A549 (cell line): ENCODE measurements at regions not wholly inside any gene's neighbourhood (a gene's known extent, or its start where the extent isn't known, plus 50 kb on each side); places are given as distances from the start of the nearest gene placed in this dataset.

Experiments used
- ATAC-seq, 2 experiments: fragments of 200-7000 bp in 1 of 2; fragments of >200 bp in 1 of 2; cut with Nextera tagmentation in 1 of 2; cut with Tn5 transposase in 1 of 2; 3 replicates each; pipeline versions ENCODE4 v1.8.0 to v1.9.1; 2018 to 2020; ENCODE audit warnings: mild to moderate bottlenecking in 1 of 2, moderate library complexity in 1 of 2
- CTCF ChIA-PET: fragments of 300-600 bp; sonication (Branson Sonifier 250); formaldehyde crosslinking; extraction: SDS; loops from one replicate; lab custom pipeline; 2021; ENCODE audit warnings: antibody characterized with exemption, inconsistent platforms; lab: Yijun Ruan, JAX
- POLR2A ChIA-PET: fragments of 350-600 bp; formaldehyde crosslinking; extraction: SDS; loops from one replicate; lab custom pipeline; 2021; ENCODE audit warnings: antibody characterized with exemption, inconsistent platforms; lab: Yijun Ruan, JAX
- DNase-seq, 2 experiments: peaks; one replicate each; pipeline versions ENCODE4 v3.0.0 to v3.0.0-alpha.2; 2011 to 2016; ENCODE audit warnings: low read depth in 1 of 2, low spot score in 1 of 2
- FAIRE-seq: peaks from 2 replicates; lab custom pipeline; 2011; peaks lifted over from hg19 to GRCh38; lab: Jason Lieb, UNC
- H3K27ac ChIP-seq, 2 experiments: fragments of >200 bp; sonication (Bioruptor Twin); formaldehyde crosslinking; 3 replicates each; pipeline ENCODE4 v1.5.1; 2016 to 2017
- H3K4me1 ChIP-seq: fragments of >200 bp; sonication (Bioruptor Twin); formaldehyde crosslinking; 3 replicates; pipeline ENCODE4 v1.6.1; 2016
- H3K4me2 ChIP-seq: fragments of >200 bp; sonication (Bioruptor Twin); formaldehyde crosslinking; 3 replicates; pipeline ENCODE4 v1.6.1; 2016
- H3K4me3 ChIP-seq: fragments of >200 bp; sonication (Bioruptor Twin); formaldehyde crosslinking; 3 replicates; pipeline ENCODE4 v1.5.1; 2016
- H3K9me3 ChIP-seq: fragments of >200 bp; sonication (Bioruptor Twin); formaldehyde crosslinking; 3 replicates; pipeline ENCODE4 v1.6.1; 2016
- CEBPB ChIP-seq, 2 experiments: fragments of >200 bp in 1 of 2; sonication (Bioruptor Twin) in 1 of 2; formaldehyde crosslinking in 1 of 2; IDR thresholded peaks; 2 replicates each; pipeline ENCODE4 v1.6.1; 2012 to 2016
- CHD2 ChIP-seq: fragments of 150-350 bp; IDR thresholded peaks from 2 replicates; pipeline ENCODE4 v1.6.1; 2014; ENCODE audit warnings: low read length; ENCODE audit not compliant: partially characterized antibody
- EHF ChIP-seq: fragments of 250-450 bp; sonication (Bioruptor Pico); IDR thresholded peaks from 2 replicates; pipeline ENCODE4 v1.5.0; 2020; ENCODE audit warnings: mild to moderate bottlenecking
- ELK1 ChIP-seq: fragments of 150-350 bp; IDR thresholded peaks from 2 replicates; pipeline ENCODE4 v1.6.1; 2014; ENCODE audit warnings: low read depth, mild to moderate bottlenecking, low read length
- EP300 ChIP-seq, 2 experiments: fragments of >200 bp; sonication (Bioruptor Twin); formaldehyde crosslinking; IDR thresholded peaks; 2 replicates in 1 of 2; 3 replicates in 1 of 2; pipeline ENCODE4 v1.6.1; 2016 to 2017
- ESRRA ChIP-seq: fragments of 150-350 bp; IDR thresholded peaks from 2 replicates; pipeline ENCODE4 v1.6.1; 2014; ENCODE audit warnings: mild to moderate bottlenecking, low read length, borderline replicate concordance
- FOSL2 ChIP-seq, 2 experiments: fragments of 450-650 bp in 1 of 2; fragments of >200 bp in 1 of 2; sonication (Bioruptor Twin) in 1 of 2; formaldehyde crosslinking; IDR thresholded peaks; 2 replicates each; pipeline versions ENCODE4 v1.5.0 to v1.6.1; 2016 to 2020; ENCODE audit warnings: mild to moderate bottlenecking in 1 of 2, moderate library complexity in 1 of 2
- HOXB13 ChIP-seq: fragments of 250-450 bp; sonication (Bioruptor Pico); IDR thresholded peaks from 2 replicates; pipeline ENCODE4 v1.5.0; 2020; ENCODE audit warnings: low read depth, mild to moderate bottlenecking, moderate library complexity
- HOXB5 ChIP-seq: fragments of 250-450 bp; sonication (Bioruptor Pico); IDR thresholded peaks from 2 replicates; pipeline ENCODE4 v1.5.0; 2020; ENCODE audit warnings: mild to moderate bottlenecking, moderate library complexity
- JUN ChIP-seq, 2 experiments: fragments of >200 bp; sonication (Bioruptor Twin); formaldehyde crosslinking; IDR thresholded peaks; 2 replicates in 1 of 2; 3 replicates in 1 of 2; pipeline ENCODE4 v1.6.1; 2016 to 2017
- POLR2AphosphoS2 ChIP-seq: conservative IDR thresholded peaks from 2 replicates; pipeline ENCODE4 v1.6.1; 2012; ENCODE audit warnings: low read length, improper control_type of control experiment, inconsistent platforms
- SMC3 ChIP-seq: fragments of >200 bp; sonication (Bioruptor Twin); formaldehyde crosslinking; IDR thresholded peaks from 3 replicates; pipeline ENCODE4 v1.6.1; 2018; ENCODE audit warnings: inconsistent platforms
- ZC3H11A ChIP-seq: fragments of 450-650 bp; IDR thresholded peaks from 2 replicates; pipeline ENCODE4 v1.6.1; 2014; ENCODE audit warnings: antibody characterized with exemption, mild to moderate bottlenecking
- WGBS: methylation state at CpG from one replicate; pipeline ENCODE4 v1.1.6; 2017; ENCODE audit errors: missing lambda C conversion rate; 5-methylcytosine and 5-hydroxymethylcytosine counted together
- TF ChIP-seq, protein P1 (sequence below): fragments of >200 bp; sonication (Bioruptor Twin); formaldehyde crosslinking; IDR thresholded peaks from 3 replicates; pipeline ENCODE4 v1.5.1; 2016
- TF ChIP-seq, protein P2 (sequence below): fragments of >200 bp; sonication (Bioruptor Twin); formaldehyde crosslinking; IDR thresholded peaks from 3 replicates; pipeline ENCODE4 v1.6.1; 2016
- TF ChIP-seq, protein P3 (sequence below): IDR thresholded peaks from 2 replicates; pipeline ENCODE4 v1.6.1; 2012
- TF ChIP-seq, protein P4 (sequence below): fragments of 200-600 bp; sonication (generic); IDR thresholded peaks from 2 replicates; pipeline ENCODE4 v1.6.1; 2016; ENCODE audit warnings: antibody characterized with exemption, mild to moderate bottlenecking, moderate library complexity
- TF ChIP-seq, protein P5 (sequence below): fragments of 250-450 bp; sonication (Bioruptor Pico); IDR thresholded peaks from 2 replicates; pipeline ENCODE4 v1.5.0; 2020; ENCODE audit warnings: low read depth, mild to moderate bottlenecking, moderate library complexity

DNA sequence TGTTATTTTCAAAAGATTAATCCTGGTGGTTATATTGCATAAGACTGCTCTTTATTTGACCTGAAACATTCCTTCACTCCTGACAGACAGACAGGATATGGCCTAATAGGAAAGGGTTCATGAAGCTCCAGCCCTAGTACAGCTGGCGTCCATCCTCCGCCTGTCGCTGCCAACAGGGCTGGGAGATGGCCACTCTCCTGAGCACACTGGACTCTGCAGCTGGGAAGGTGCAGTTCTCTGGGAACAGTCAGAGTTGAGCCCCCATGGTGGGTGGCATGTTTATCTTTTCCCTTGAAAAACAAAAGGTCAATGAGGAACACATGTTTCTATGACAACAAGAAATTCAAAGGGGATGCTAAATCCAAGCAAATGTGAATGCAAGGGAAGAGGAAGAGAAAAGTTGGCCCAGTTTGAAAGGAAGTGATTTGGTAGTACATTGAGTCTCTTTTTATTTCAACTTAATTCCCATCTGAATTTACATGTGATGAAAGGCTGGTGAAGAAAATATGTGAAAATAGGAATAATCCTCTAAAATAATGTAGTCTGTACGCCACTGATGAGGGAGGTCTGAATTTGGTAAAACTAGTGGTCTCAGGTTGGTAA is 89.9 kb upstream of the DCN start:
- Histone ChIP-seq H3K27ac (no peak overlapping the region), H3K4me2 (no peak overlapping the region), H3K4me3 (no peak overlapping the region), H3K9me3 (no peaks in the 10 kb centered on the region)
- 86% methylated on average over 4 of the region's 4 CpGs for WGBS
- ChIA-PET CTCF (no interaction called here), POLR2A (no interaction called here)
- DNase-seq: no peak
- TF ChIP-seq CEBPB (IDR thresholded peaks at IDR 0.05): no peak
- TF ChIP-seq, protein P1, sequence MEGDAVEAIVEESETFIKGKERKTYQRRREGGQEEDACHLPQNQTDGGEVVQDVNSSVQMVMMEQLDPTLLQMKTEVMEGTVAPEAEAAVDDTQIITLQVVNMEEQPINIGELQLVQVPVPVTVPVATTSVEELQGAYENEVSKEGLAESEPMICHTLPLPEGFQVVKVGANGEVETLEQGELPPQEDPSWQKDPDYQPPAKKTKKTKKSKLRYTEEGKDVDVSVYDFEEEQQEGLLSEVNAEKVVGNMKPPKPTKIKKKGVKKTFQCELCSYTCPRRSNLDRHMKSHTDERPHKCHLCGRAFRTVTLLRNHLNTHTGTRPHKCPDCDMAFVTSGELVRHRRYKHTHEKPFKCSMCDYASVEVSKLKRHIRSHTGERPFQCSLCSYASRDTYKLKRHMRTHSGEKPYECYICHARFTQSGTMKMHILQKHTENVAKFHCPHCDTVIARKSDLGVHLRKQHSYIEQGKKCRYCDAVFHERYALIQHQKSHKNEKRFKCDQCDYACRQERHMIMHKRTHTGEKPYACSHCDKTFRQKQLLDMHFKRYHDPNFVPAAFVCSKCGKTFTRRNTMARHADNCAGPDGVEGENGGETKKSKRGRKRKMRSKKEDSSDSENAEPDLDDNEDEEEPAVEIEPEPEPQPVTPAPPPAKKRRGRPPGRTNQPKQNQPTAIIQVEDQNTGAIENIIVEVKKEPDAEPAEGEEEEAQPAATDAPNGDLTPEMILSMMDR: no peak
- TF ChIP-seq HOXB5: no peak
- TF ChIP-seq CHD2: no peak
- TF ChIP-seq POLR2AphosphoS2: no peak
- TF ChIP-seq SMC3: no peak
- TF ChIP-seq EP300 (IDR thresholded peaks at IDR 0.05): no peak
- TF ChIP-seq, protein P2, sequence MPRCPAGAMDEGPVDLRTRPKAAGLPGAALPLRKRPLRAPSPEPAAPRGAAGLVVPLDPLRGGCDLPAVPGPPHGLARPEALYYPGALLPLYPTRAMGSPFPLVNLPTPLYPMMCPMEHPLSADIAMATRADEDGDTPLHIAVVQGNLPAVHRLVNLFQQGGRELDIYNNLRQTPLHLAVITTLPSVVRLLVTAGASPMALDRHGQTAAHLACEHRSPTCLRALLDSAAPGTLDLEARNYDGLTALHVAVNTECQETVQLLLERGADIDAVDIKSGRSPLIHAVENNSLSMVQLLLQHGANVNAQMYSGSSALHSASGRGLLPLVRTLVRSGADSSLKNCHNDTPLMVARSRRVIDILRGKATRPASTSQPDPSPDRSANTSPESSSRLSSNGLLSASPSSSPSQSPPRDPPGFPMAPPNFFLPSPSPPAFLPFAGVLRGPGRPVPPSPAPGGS: no peak
- TF ChIP-seq ESRRA: no peak
- no peak for TF ChIP-seq JUN (IDR thresholded peaks at IDR 0.05)
- TF ChIP-seq, protein P3, sequence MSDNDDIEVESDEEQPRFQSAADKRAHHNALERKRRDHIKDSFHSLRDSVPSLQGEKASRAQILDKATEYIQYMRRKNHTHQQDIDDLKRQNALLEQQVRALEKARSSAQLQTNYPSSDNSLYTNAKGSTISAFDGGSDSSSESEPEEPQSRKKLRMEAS: no peak
- no peak for TF ChIP-seq EHF
- TF ChIP-seq HOXB13 (CRISPR knock-in tag): no peak
- TF ChIP-seq, protein P4, sequence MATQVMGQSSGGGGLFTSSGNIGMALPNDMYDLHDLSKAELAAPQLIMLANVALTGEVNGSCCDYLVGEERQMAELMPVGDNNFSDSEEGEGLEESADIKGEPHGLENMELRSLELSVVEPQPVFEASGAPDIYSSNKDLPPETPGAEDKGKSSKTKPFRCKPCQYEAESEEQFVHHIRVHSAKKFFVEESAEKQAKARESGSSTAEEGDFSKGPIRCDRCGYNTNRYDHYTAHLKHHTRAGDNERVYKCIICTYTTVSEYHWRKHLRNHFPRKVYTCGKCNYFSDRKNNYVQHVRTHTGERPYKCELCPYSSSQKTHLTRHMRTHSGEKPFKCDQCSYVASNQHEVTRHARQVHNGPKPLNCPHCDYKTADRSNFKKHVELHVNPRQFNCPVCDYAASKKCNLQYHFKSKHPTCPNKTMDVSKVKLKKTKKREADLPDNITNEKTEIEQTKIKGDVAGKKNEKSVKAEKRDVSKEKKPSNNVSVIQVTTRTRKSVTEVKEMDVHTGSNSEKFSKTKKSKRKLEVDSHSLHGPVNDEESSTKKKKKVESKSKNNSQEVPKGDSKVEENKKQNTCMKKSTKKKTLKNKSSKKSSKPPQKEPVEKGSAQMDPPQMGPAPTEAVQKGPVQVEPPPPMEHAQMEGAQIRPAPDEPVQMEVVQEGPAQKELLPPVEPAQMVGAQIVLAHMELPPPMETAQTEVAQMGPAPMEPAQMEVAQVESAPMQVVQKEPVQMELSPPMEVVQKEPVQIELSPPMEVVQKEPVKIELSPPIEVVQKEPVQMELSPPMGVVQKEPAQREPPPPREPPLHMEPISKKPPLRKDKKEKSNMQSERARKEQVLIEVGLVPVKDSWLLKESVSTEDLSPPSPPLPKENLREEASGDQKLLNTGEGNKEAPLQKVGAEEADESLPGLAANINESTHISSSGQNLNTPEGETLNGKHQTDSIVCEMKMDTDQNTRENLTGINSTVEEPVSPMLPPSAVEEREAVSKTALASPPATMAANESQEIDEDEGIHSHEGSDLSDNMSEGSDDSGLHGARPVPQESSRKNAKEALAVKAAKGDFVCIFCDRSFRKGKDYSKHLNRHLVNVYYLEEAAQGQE: no peak
- TF ChIP-seq ELK1: no peak
- TF ChIP-seq FOSL2 (IDR thresholded peaks at IDR 0.05): no peak
- TF ChIP-seq FOSL2 (CRISPR knock-in tag; IDR thresholded peaks at IDR 0.05): no peak
- TF ChIP-seq ZC3H11A: no peak
- TF ChIP-seq, protein P5, sequence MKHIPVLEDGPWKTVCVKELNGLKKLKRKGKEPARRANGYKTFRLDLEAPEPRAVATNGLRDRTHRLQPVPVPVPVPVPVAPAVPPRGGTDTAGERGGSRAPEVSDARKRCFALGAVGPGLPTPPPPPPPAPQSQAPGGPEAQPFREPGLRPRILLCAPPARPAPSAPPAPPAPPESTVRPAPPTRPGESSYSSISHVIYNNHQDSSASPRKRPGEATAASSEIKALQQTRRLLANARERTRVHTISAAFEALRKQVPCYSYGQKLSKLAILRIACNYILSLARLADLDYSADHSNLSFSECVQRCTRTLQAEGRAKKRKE (CRISPR knock-in tag): no peak
- TF ChIP-seq, all 56 proteins: peak for 0
- FAIRE-seq: no peak
- ATAC-seq: no peak
- no peaks in the 10 kb centered on the region for H3K4me1 ChIP-seq
